GM23338 (cell line): ENCODE measurements at regions not wholly inside any gene's neighbourhood (a gene's known extent, or its start where the extent isn't known, plus 50 kb on each side); places are given as distances from the start of the nearest gene placed in this dataset.

Source experiments
- ATAC-seq: fragments of 200-7000 bp; cut with Tn5 transposase; 3 replicates; pipeline ENCODE4 v1.9.1; 2020
- DNase-seq: peaks from one replicate; pipeline ENCODE4 v3.0.0-alpha.2; 2015; ENCODE audit warnings: low spot score
- H2AFZ ChIP-seq: fragments of 200-600 bp; sonication (generic); 2 replicates; pipeline ENCODE4 v1.8.0; 2016; ENCODE audit warnings: antibody characterized with exemption, mild to moderate bottlenecking, moderate library complexity
- H3F3A ChIP-seq: fragments of 200-600 bp; sonication (generic); replicated peaks from 2 replicates; pipeline ENCODE4 v1.8.0; 2017; ENCODE audit warnings: antibody characterized with exemption, mixed run types, low read depth
- H3K27ac ChIP-seq: fragments of 200-600 bp; sonication (generic); 2 replicates; pipeline ENCODE4 v1.6.1; 2016; ENCODE audit warnings: low read depth
- H3K27me3 ChIP-seq: fragments of 200-600 bp; sonication (generic); 2 replicates; pipeline ENCODE4 v1.8.0; 2016; ENCODE audit warnings: mild to moderate bottlenecking, mixed run types, moderate library complexity; ENCODE audit not compliant: insufficient read depth
- H3K36me3 ChIP-seq: fragments of 200-600 bp; sonication (generic); 2 replicates; pipeline ENCODE4 v1.8.0; 2016; ENCODE audit warnings: mild to moderate bottlenecking; ENCODE audit not compliant: insufficient read depth
- H3K4me1 ChIP-seq: fragments of 200-600 bp; sonication (generic); 2 replicates; pipeline ENCODE4 v1.8.0; 2016; ENCODE audit warnings: mild to moderate bottlenecking, moderate library complexity; ENCODE audit not compliant: insufficient read depth
- H3K4me2 ChIP-seq: fragments of 200-600 bp; sonication (generic); 2 replicates; pipeline ENCODE4 v1.7.1; 2017; ENCODE audit warnings: mixed run types
- H3K4me3 ChIP-seq: fragments of 200-600 bp; sonication (generic); 2 replicates; pipeline ENCODE4 v1.6.1; 2016; ENCODE audit warnings: mixed run types
- H3K79me2 ChIP-seq: fragments of 200-600 bp; sonication (generic); replicated peaks from 2 replicates; pipeline ENCODE4 v1.8.0; 2017; ENCODE audit warnings: mild to moderate bottlenecking; ENCODE audit not compliant: insufficient read depth
- H3K9me2 ChIP-seq: fragments of 200-600 bp; sonication (generic); 2 replicates; pipeline ENCODE4 v1.8.0; 2017; ENCODE audit not compliant: insufficient read depth
- H4K20me1 ChIP-seq: fragments of 200-600 bp; sonication (generic); replicated peaks from 2 replicates; pipeline ENCODE4 v1.8.0; 2017; ENCODE audit warnings: mild to moderate bottlenecking; ENCODE audit not compliant: insufficient read depth
- H3K27ac Mint-ChIP-seq: 2 replicates; pipeline ENCODE4 v1.8.0; 2020; ENCODE audit warnings: inconsistent platforms, mild to moderate bottlenecking, moderate library complexity, mixed read lengths
- H3K27me3 Mint-ChIP-seq: 3 replicates; pipeline ENCODE4 v1.8.0; 2022; ENCODE audit warnings: low read depth, mild to moderate bottlenecking, moderate library complexity, mixed read lengths, inconsistent platforms; ENCODE audit not compliant: insufficient read depth, poor library complexity
- H3K36me3 Mint-ChIP-seq: 3 replicates; pipeline ENCODE4 v1.8.0; 2021; ENCODE audit warnings: low read depth, mild to moderate bottlenecking, inconsistent platforms, moderate library complexity, mixed read lengths
- H3K4me1 Mint-ChIP-seq: 3 replicates; pipeline ENCODE4 v1.8.0; 2020; ENCODE audit warnings: mild to moderate bottlenecking, inconsistent platforms, mixed read lengths
- H3K4me3 Mint-ChIP-seq: 3 replicates; pipeline ENCODE4 v1.8.0; 2021; ENCODE audit warnings: moderate library complexity, mild to moderate bottlenecking, inconsistent platforms, mixed read lengths
- H3K9me3 Mint-ChIP-seq: 3 replicates; pipeline ENCODE4 v1.8.0; 2020; ENCODE audit warnings: moderate library complexity, mild to moderate bottlenecking, inconsistent platforms, mixed read lengths
- CREB1 ChIP-seq: fragments of 250-450 bp; sonication (Bioruptor Pico); IDR thresholded peaks from 2 replicates; pipeline ENCODE4 v1.5.0; 2020; ENCODE audit warnings: low read depth, mild to moderate bottlenecking, moderate library complexity
- ETS1 ChIP-seq: IDR thresholded peaks from 2 replicates; pipeline ENCODE4 v1.6.1; 2016; ENCODE audit warnings: antibody characterized with exemption
- EZH2 ChIP-seq: fragments of 200-600 bp; sonication (generic); IDR thresholded peaks from one replicate; pipeline ENCODE4 v1.8.0; 2017; ENCODE audit warnings: antibody characterized with exemption, mild to moderate bottlenecking, low read depth; ENCODE audit not compliant: unreplicated experiment
- EZH2phosphoT487 ChIP-seq: fragments of 200-600 bp; sonication (generic); IDR thresholded peaks from one replicate; pipeline ENCODE4 v1.8.1; 2018; ENCODE audit warnings: antibody characterized with exemption; ENCODE audit not compliant: unreplicated experiment
- JUNB ChIP-seq: IDR thresholded peaks from one replicate; pipeline ENCODE4 v1.6.1; 2016; ENCODE audit warnings: antibody characterized with exemption; ENCODE audit not compliant: unreplicated experiment
- NANOG ChIP-seq: IDR thresholded peaks from 2 replicates; pipeline ENCODE4 v1.6.1; 2016; ENCODE audit warnings: antibody characterized with exemption, borderline replicate concordance
- POLR2AphosphoS5 ChIP-seq: IDR thresholded peaks from 2 replicates; pipeline ENCODE4 v1.6.1; 2016; ENCODE audit warnings: antibody characterized with exemption, low read depth
- STAT1 ChIP-seq: IDR thresholded peaks from one replicate; pipeline ENCODE4 v1.6.1; 2016; ENCODE audit warnings: antibody characterized with exemption; ENCODE audit not compliant: unreplicated experiment
- ZNF114 ChIP-seq: fragments of 250-450 bp; sonication (Bioruptor Pico); IDR thresholded peaks from 2 replicates; pipeline ENCODE4 v1.5.0; 2020; ENCODE audit warnings: mild to moderate bottlenecking, moderate library complexity
- ZNF331 ChIP-seq: fragments of 250-450 bp; sonication (Bioruptor Pico); IDR thresholded peaks from 2 replicates; pipeline ENCODE4 v1.5.0; 2020; ENCODE audit warnings: low read depth, mild to moderate bottlenecking, moderate library complexity
- ZNF462 ChIP-seq: fragments of 250-450 bp; sonication (Bioruptor Pico); IDR thresholded peaks from 2 replicates; pipeline ENCODE4 v1.5.0; 2020; ENCODE audit warnings: mild to moderate bottlenecking, moderate library complexity
- TF ChIP-seq, protein P1 (sequence below): IDR thresholded peaks from one replicate; pipeline ENCODE4 v1.6.1; 2018; ENCODE audit warnings: antibody characterized with exemption; ENCODE audit not compliant: unreplicated experiment
- TF ChIP-seq, protein P2 (sequence below), 2 experiments: fragments of 200-600 bp in 1 of 2; sonication (generic) in 1 of 2; conservative IDR thresholded peaks; 2 replicates each; pipeline versions ENCODE4 v1.5.1 to v1.6.1; 2016 to 2017; ENCODE audit warnings: antibody characterized with exemption in 2 of 2, low read depth in 2 of 2, mild to moderate bottlenecking in 2 of 2, moderate library complexity in 1 of 2

DNA sequence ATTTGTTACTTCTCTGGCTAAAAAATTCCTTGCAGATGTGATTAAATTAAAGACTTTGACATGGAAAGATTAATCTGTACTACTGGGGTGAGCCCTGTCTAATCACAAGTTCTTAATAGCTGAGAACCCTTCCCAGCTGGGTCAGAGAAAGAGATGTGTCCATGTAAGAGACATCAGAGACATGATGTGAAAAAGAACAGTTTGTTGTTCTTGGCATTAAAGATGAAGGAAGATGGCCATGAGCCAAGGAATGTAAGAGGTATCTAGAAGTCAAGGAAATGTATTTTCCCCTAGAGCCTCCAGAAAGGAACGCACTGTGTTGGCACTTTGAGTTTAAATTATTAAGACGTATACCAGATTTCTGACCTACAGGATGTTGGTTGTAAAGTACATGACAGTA is 1271.5 kb upstream of the PRMT6 start:
- TF ChIP-seq, protein P1, sequence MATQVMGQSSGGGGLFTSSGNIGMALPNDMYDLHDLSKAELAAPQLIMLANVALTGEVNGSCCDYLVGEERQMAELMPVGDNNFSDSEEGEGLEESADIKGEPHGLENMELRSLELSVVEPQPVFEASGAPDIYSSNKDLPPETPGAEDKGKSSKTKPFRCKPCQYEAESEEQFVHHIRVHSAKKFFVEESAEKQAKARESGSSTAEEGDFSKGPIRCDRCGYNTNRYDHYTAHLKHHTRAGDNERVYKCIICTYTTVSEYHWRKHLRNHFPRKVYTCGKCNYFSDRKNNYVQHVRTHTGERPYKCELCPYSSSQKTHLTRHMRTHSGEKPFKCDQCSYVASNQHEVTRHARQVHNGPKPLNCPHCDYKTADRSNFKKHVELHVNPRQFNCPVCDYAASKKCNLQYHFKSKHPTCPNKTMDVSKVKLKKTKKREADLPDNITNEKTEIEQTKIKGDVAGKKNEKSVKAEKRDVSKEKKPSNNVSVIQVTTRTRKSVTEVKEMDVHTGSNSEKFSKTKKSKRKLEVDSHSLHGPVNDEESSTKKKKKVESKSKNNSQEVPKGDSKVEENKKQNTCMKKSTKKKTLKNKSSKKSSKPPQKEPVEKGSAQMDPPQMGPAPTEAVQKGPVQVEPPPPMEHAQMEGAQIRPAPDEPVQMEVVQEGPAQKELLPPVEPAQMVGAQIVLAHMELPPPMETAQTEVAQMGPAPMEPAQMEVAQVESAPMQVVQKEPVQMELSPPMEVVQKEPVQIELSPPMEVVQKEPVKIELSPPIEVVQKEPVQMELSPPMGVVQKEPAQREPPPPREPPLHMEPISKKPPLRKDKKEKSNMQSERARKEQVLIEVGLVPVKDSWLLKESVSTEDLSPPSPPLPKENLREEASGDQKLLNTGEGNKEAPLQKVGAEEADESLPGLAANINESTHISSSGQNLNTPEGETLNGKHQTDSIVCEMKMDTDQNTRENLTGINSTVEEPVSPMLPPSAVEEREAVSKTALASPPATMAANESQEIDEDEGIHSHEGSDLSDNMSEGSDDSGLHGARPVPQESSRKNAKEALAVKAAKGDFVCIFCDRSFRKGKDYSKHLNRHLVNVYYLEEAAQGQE = no peak
- TF ChIP-seq POLR2AphosphoS5 (no peak), ZNF114 (no peak), ZNF462 (CRISPR knock-in tag) (no peak), ZNF331 (no peak), STAT1 (no peak), CREB1 (CRISPR knock-in tag) (no peak), EZH2phosphoT487 (no peak), NANOG (no peak), EZH2 (no peak), JUNB (no peak), ETS1 (no peak)
- TF ChIP-seq, protein P2, sequence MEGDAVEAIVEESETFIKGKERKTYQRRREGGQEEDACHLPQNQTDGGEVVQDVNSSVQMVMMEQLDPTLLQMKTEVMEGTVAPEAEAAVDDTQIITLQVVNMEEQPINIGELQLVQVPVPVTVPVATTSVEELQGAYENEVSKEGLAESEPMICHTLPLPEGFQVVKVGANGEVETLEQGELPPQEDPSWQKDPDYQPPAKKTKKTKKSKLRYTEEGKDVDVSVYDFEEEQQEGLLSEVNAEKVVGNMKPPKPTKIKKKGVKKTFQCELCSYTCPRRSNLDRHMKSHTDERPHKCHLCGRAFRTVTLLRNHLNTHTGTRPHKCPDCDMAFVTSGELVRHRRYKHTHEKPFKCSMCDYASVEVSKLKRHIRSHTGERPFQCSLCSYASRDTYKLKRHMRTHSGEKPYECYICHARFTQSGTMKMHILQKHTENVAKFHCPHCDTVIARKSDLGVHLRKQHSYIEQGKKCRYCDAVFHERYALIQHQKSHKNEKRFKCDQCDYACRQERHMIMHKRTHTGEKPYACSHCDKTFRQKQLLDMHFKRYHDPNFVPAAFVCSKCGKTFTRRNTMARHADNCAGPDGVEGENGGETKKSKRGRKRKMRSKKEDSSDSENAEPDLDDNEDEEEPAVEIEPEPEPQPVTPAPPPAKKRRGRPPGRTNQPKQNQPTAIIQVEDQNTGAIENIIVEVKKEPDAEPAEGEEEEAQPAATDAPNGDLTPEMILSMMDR (conservative IDR thresholded peaks at IDR 0.05; ENCODE audit: low read depth in 2 of 2) = no peak
- Mint-ChIP-seq H3K4me1 (no peaks in the 10 kb centered on the region), H3K27me3 (no peaks in the 10 kb centered on the region)

More for the DNA sequence above, 1271.5 kb upstream of the PRMT6 start:
- no peaks in the 10 kb centered on the region for H3K4me1 ChIP-seq
- H3K36me3 ChIP-seq = no peaks in the 10 kb centered on the region
- no peaks in the 10 kb centered on the region for H3K79me2 ChIP-seq
- no peaks in the 10 kb centered on the region for H3K9me2 ChIP-seq
- no peaks in the 10 kb centered on the region for H4K20me1 ChIP-seq
- H2AFZ ChIP-seq = no peak overlapping the region
- no peak overlapping the region for H3K27ac ChIP-seq
- DNase-seq (no peak), ATAC-seq (no peak)
- Mint-ChIP-seq H3K9me3 (no peaks in the 10 kb centered on the region), H3K36me3 (no peaks in the 10 kb centered on the region), H3K27ac (no peak overlapping the region), H3K4me3 (no peak overlapping the region)
- H3K27me3 ChIP-seq = no peaks in the 10 kb centered on the region
- H3F3A ChIP-seq = no peaks in the 10 kb centered on the region
- no peak overlapping the region for H3K4me2 ChIP-seq
- H3K4me3 ChIP-seq = no peak overlapping the region
